H9 (cell line): ENCODE measurements at regions not wholly inside any gene's neighbourhood (a gene's known extent, or its start where the extent isn't known, plus 50 kb on each side); places are given as distances from the start of the nearest gene placed in this dataset.

Experiments used
- DNase-seq: peaks from one replicate; pipeline ENCODE4 v3.0.0-alpha.2; 2017
- H2AFZ ChIP-seq: one replicate; pipeline ENCODE4 v1.6.1; 2013; ENCODE audit warnings: mild to moderate bottlenecking, low read length, control low read depth, moderate library complexity
- H2AK5ac ChIP-seq: 2 replicates; pipeline ENCODE4 v1.6.1; 2013; ENCODE audit warnings: low read length, control low read depth, mixed read lengths; ENCODE audit not compliant: insufficient read length
- H2BK120ac ChIP-seq: one replicate; pipeline ENCODE4 v1.6.1; 2013; ENCODE audit warnings: low read depth, mild to moderate bottlenecking, low read length, control low read depth, inconsistent platforms; ENCODE audit not compliant: poor library complexity, severe bottlenecking
- H2BK12ac ChIP-seq: 2 replicates; pipeline ENCODE4 v1.6.1; 2013; ENCODE audit warnings: low read length, control low read depth, mixed read lengths, low read depth; ENCODE audit not compliant: insufficient read length
- H2BK15ac ChIP-seq: 2 replicates; pipeline ENCODE4 v1.6.1; 2013; ENCODE audit warnings: low read depth, low read length, control low read depth
- H2BK20ac ChIP-seq: one replicate; pipeline ENCODE4 v1.6.1; 2013; ENCODE audit warnings: low read depth, mild to moderate bottlenecking, low read length, control low read depth, inconsistent platforms; ENCODE audit not compliant: poor library complexity, severe bottlenecking
- H2BK5ac ChIP-seq: 2 replicates; pipeline ENCODE4 v1.6.1; 2013; ENCODE audit warnings: low read length, control low read depth, mixed read lengths; ENCODE audit not compliant: insufficient read length
- H3K14ac ChIP-seq: 2 replicates; pipeline ENCODE4 v1.6.1; 2013; ENCODE audit warnings: low read length, control low read depth; ENCODE audit not compliant: insufficient read depth
- H3K18ac ChIP-seq: 2 replicates; pipeline ENCODE4 v1.6.1; 2013; ENCODE audit warnings: low read depth, mild to moderate bottlenecking, mixed read lengths, low read length, control low read depth; ENCODE audit not compliant: insufficient read length
- H3K23ac ChIP-seq: 2 replicates; pipeline ENCODE4 v1.6.1; 2013; ENCODE audit warnings: low read length, control low read depth, mixed read lengths, low read depth; ENCODE audit not compliant: insufficient read length
- H3K23me2 ChIP-seq: 2 replicates; pipeline ENCODE4 v1.6.1; 2013; ENCODE audit warnings: low read depth, mild to moderate bottlenecking, mixed read lengths, low read length, control low read depth; ENCODE audit not compliant: insufficient read length, poor library complexity, severe bottlenecking
- H3K27ac ChIP-seq: 2 replicates; pipeline ENCODE4 v1.5.1; 2013; ENCODE audit warnings: low read length, control low read depth, mixed read lengths, low read depth; ENCODE audit not compliant: insufficient read length
- H3K27me3 ChIP-seq: 2 replicates; pipeline ENCODE4 v1.6.1; 2013; ENCODE audit warnings: low read length, control low read depth, inconsistent platforms; ENCODE audit not compliant: insufficient read depth
- H3K4ac ChIP-seq: 2 replicates; pipeline ENCODE4 v1.6.1; 2013; ENCODE audit warnings: low read depth, mild to moderate bottlenecking, control low read depth, inconsistent platforms, low read length, moderate library complexity
- H3K4me1 ChIP-seq: 2 replicates; pipeline ENCODE4 v1.6.1; 2013; ENCODE audit warnings: low read length, control low read depth, inconsistent platforms; ENCODE audit not compliant: insufficient read depth
- H3K4me2 ChIP-seq: 2 replicates; pipeline ENCODE4 v1.6.1; 2013; ENCODE audit warnings: low read length, control low read depth, mixed read lengths; ENCODE audit not compliant: insufficient read length, insufficient read depth
- H3K56ac ChIP-seq: 2 replicates; pipeline ENCODE4 v1.6.1; 2013; ENCODE audit warnings: low read depth, mild to moderate bottlenecking, mixed read lengths, low read length, control low read depth; ENCODE audit not compliant: insufficient read length
- H3K79me1 ChIP-seq: 2 replicates; pipeline ENCODE4 v1.6.1; 2013; ENCODE audit warnings: low read depth, mild to moderate bottlenecking, moderate library complexity, low read length, control low read depth, inconsistent platforms; ENCODE audit not compliant: insufficient read depth, poor library complexity, severe bottlenecking
- H3K79me2 ChIP-seq: 2 replicates; pipeline ENCODE4 v1.6.1; 2013; ENCODE audit warnings: low read length, control low read depth, inconsistent platforms; ENCODE audit not compliant: insufficient read depth
- H3K9ac ChIP-seq: 2 replicates; pipeline ENCODE4 v1.6.1; 2013; ENCODE audit warnings: low read length, control low read depth, mixed read lengths; ENCODE audit not compliant: insufficient read length; ENCODE audit errors: extremely low read depth
- H3K9me3 ChIP-seq: one replicate; pipeline ENCODE4 v1.6.1; 2013; ENCODE audit warnings: low read depth, low read length, inconsistent platforms; ENCODE audit not compliant: control insufficient read depth
- H3T11ph ChIP-seq: one replicate; pipeline ENCODE4 v1.6.1; 2013; ENCODE audit warnings: mild to moderate bottlenecking, low read length, control low read depth, inconsistent platforms
- H4K20me1 ChIP-seq: one replicate; pipeline ENCODE4 v1.6.1; 2013; ENCODE audit not compliant: control insufficient read depth, insufficient read length, insufficient read depth
- H4K5ac ChIP-seq: 2 replicates; pipeline ENCODE4 v1.6.1; 2013; ENCODE audit warnings: low read depth, mild to moderate bottlenecking, mixed read lengths, low read length, control low read depth; ENCODE audit not compliant: insufficient read length
- H4K8ac ChIP-seq: replicated peaks from 2 replicates; pipeline ENCODE4 v1.6.1; 2013; ENCODE audit warnings: low read length, control low read depth, mixed read lengths, low read depth; ENCODE audit not compliant: insufficient read length
- H4K91ac ChIP-seq: 2 replicates; pipeline ENCODE4 v1.6.1; 2013; ENCODE audit warnings: low read depth, mild to moderate bottlenecking, moderate library complexity, mixed read lengths, low read length, control low read depth; ENCODE audit not compliant: insufficient read length
- H3K27ac Mint-ChIP-seq, 3 experiments: 2 replicates in 2 of 3; 3 replicates in 1 of 3; pipeline ENCODE4 v1.8.0; 2020 to 2021; ENCODE audit warnings: mixed read lengths in 3 of 3, mild to moderate bottlenecking in 1 of 3, moderate library complexity in 1 of 3
- H3K27me3 Mint-ChIP-seq: 2 replicates; pipeline ENCODE4 v1.8.0; 2021; ENCODE audit warnings: low read depth, mild to moderate bottlenecking, moderate library complexity, mixed read lengths
- H3K36me3 Mint-ChIP-seq, 3 experiments: 2 replicates in 2 of 3; 3 replicates in 1 of 3; pipeline ENCODE4 v1.8.0; 2020 to 2021; ENCODE audit warnings: low read depth in 3 of 3, mixed read lengths in 3 of 3; ENCODE audit not compliant: insufficient read depth in 1 of 3
- H3K4me1 Mint-ChIP-seq, 2 experiments: 2 replicates each; pipeline ENCODE4 v1.8.0; 2020; ENCODE audit warnings: mixed read lengths in 2 of 2
- H3K4me3 Mint-ChIP-seq, 2 experiments: 2 replicates in 1 of 2; 3 replicates in 1 of 2; pipeline ENCODE4 v1.8.0; 2020 to 2021; ENCODE audit warnings: mild to moderate bottlenecking in 2 of 2, mixed read lengths in 2 of 2, moderate library complexity in 1 of 2
- H3K9me3 Mint-ChIP-seq, 2 experiments: 2 replicates in 1 of 2; 3 replicates in 1 of 2; pipeline ENCODE4 v1.8.0; 2020; ENCODE audit warnings: mild to moderate bottlenecking in 2 of 2, mixed read lengths in 2 of 2, moderate library complexity in 1 of 2
- CTCF ChIP-seq: fragments of 200-600 bp; sonication (generic); conservative IDR thresholded peaks from 3 replicates; pipeline ENCODE4 v1.8.0; 2021; ENCODE audit warnings: antibody characterized with exemption, mild to moderate bottlenecking
- WGBS: extraction: QIAGEN DNeasy Blood & Tissue Kit; methylation state at CpG from one replicate; pipeline ENCODE4 v1.1.7; 2013; ENCODE audit warnings: missing lambda C conversion rate, low lambda C conversion rate, mixed read lengths; ENCODE audit not compliant: insufficient read length; ENCODE audit errors: extremely low coverage; 5-methylcytosine and 5-hydroxymethylcytosine counted together

GRCh38 chrX:43003204-43003565 lies 225.2 kb upstream of the PPP1R2C start:
- H4K5ac ChIP-seq, result no peak overlapping the region
- H3K27ac Mint-ChIP-seq, result no peak overlapping the region; a peak in 1 of 7 replicates
- H2BK120ac ChIP-seq, result no peak overlapping the region
- H3K79me2 ChIP-seq, result no peaks in the 10 kb centered on the region
- H2BK12ac ChIP-seq, result no peak overlapping the region
- peaks cover 6 to 41% of the 10 kb centered on the region in 2 experiments for H3K9me3 Mint-ChIP-seq
- H3K14ac ChIP-seq, result no peak overlapping the region
- H3K27me3 Mint-ChIP-seq, result no peaks in the 10 kb centered on the region
- H4K91ac ChIP-seq, result no peak overlapping the region
- no peak overlapping the region for H3K4me3 Mint-ChIP-seq
- H3K9ac ChIP-seq, result no peak overlapping the region
- H2AFZ ChIP-seq, result no peak overlapping the region
- no peak for TF ChIP-seq CTCF
- H3K4me1 Mint-ChIP-seq, result peaks cover 31 to 32% of the 10 kb centered on the region in 2 experiments
- no peak overlapping the region for H3K23ac ChIP-seq
- H3K18ac ChIP-seq, result no peak overlapping the region
- no CpG with 5 or more reads among the region's 3 CpGs for WGBS
- H3K27me3 ChIP-seq, result no peaks in the 10 kb centered on the region
- no peak overlapping the region for H3T11ph ChIP-seq
- no peak overlapping the region for H2BK20ac ChIP-seq
- H2AK5ac ChIP-seq, result no peak overlapping the region
- no peak overlapping the region for H2BK15ac ChIP-seq
- no peak overlapping the region for H2BK5ac ChIP-seq
- no peak overlapping the region for H3K56ac ChIP-seq
- peaks cover 3% of the 10 kb centered on the region; the same call in 1 of the 2 replicates for H3K4me1 ChIP-seq
- no peak overlapping the region for H4K8ac ChIP-seq
- H4K20me1 ChIP-seq, result no peaks in the 10 kb centered on the region
- no peaks in the 10 kb centered on the region for H3K9me3 ChIP-seq
- H3K27ac ChIP-seq, result no peak overlapping the region
- no peak overlapping the region for H3K4me2 ChIP-seq
- H3K4ac ChIP-seq, result no peak overlapping the region
- no peak for DNase-seq
- no peaks in the 10 kb centered on the region for H3K23me2 ChIP-seq
- H3K79me1 ChIP-seq, result no peaks in the 10 kb centered on the region
- H3K36me3 Mint-ChIP-seq, result peaks cover 6 to 15% (median 14%) of the 10 kb centered on the region in 3 experiments
